ENCODE measurements at regions not wholly inside any gene's neighbourhood (a gene's known extent, or its start where the extent isn't known, plus 50 kb on each side); places are given as distances from the start of the nearest gene placed in this dataset.

GRCh38 chr5:82673057-82673809 is 395.1 kb upstream of the RPS23 start (continued):
- TF ChIP-seq TCF7L2 (IDR thresholded peaks at IDR 0.05; ENCODE audit: borderline replicate concordance, extremely low read depth, insufficient read depth, insufficient read length) = no peak
- no peak for TF ChIP-seq EZH2 (IDR thresholded peaks at IDR 0.05)
- TF ChIP-seq MAX (IDR thresholded peaks at IDR 0.05) = no peak
- TF ChIP-seq CBX3 (IDR thresholded peaks at IDR 0.05; ENCODE audit: low read depth) = no peak
- TF ChIP-seq POLR2A (IDR thresholded peaks at IDR 0.05; ENCODE audit: borderline replicate concordance, extremely low read depth, insufficient read depth, insufficient read length) = no peak
- no peak for TF ChIP-seq ELF1 (IDR thresholded peaks at IDR 0.05; ENCODE audit: borderline replicate concordance, low read depth)
- no peak for TF ChIP-seq SRF (IDR thresholded peaks at IDR 0.05; ENCODE audit: low read depth)

- RAD21 ChIA-PET (ENCODE audit: low non-redundant PET in 1 of 2, low total read pairs in 2 of 2, uncharacterized antibody in 2 of 2, unreplicated experiment in 2 of 2) = no interaction called here
- CTCF ChIA-PET = no interaction called here
- no peaks in the 10 kb centered on the region for H3K36me3 ChIP-seq (ENCODE audit: control insufficient read depth in 1 of 2, insufficient read depth in 2 of 2, low read length in 2 of 2)
- no peaks in the 10 kb centered on the region for H4K20me1 ChIP-seq (ENCODE audit: insufficient read depth)
- no peaks in the 10 kb centered on the region for H3K4me1 ChIP-seq (ENCODE audit: control insufficient read depth in 1 of 2, insufficient read depth in 2 of 2, low read length in 2 of 2)
- H3K9ac ChIP-seq (ENCODE audit: low read length) = no peak overlapping the region
- H3K4me3 ChIP-seq (replicated peaks in 1 of 2; ENCODE audit: low read depth in 1 of 2, low read length in 2 of 2) = no peak overlapping the region
- no peaks in the 10 kb centered on the region for H3K9me2 ChIP-seq (ENCODE audit: insufficient read depth)
- TF ChIP-seq REST (IDR thresholded peaks at IDR 0.05; ENCODE audit: low read depth) (no peak), ELF1 (IDR thresholded peaks at IDR 0.05; ENCODE audit: borderline replicate concordance, low read depth) (no peak), CEBPB (IDR thresholded peaks at IDR 0.05; ENCODE audit: low read depth) (no peak), MAX (IDR thresholded peaks at IDR 0.05) (no peak)
- no peaks in the 10 kb centered on the region for H3K9me3 ChIP-seq (ENCODE audit: control insufficient read depth in 1 of 2, insufficient read depth in 1 of 2, low read depth in 1 of 2, low read length in 2 of 2)
- H3K27me3 ChIP-seq (ENCODE audit: insufficient read depth, low read length) = no peaks in the 10 kb centered on the region
- H3K27ac ChIP-seq (ENCODE audit: low read depth, low read length) = no peak overlapping the region
- no peak overlapping the region for H2AFZ ChIP-seq (ENCODE audit: low read depth, low read length, poor library complexity, severe bottlenecking)
- intact Hi-C loops (cut with micrococcal nuclease) = no loop called here
- no peak for ATAC-seq
- DNase-seq (ENCODE audit: low read depth, low spot score) = no peak
- no peaks in the 10 kb centered on the region for H3K79me2 ChIP-seq (ENCODE audit: insufficient read depth, low read length)
- POLR2A ChIA-PET = no interaction called here
- no peak overlapping the region for H3K4me2 ChIP-seq (ENCODE audit: low read length)
- BruUV-seq (replicated peaks) = no TSS peak
Measured at GRCh38 chr5:82670692-82671091, 392.5 kb upstream of the RPS23 start.
